CD14-positive monocyte (primary cell): ENCODE measurements at regions not wholly inside any gene's neighbourhood (a gene's known extent, or its start where the extent isn't known, plus 50 kb on each side); places are given as distances from the start of the nearest gene placed in this dataset.

Experiments used
- DNase-seq, 3 donors: peaks; one replicate each; pipeline ENCODE4 v3.0.0-alpha.2; 2011 to 2022
- H2AFZ ChIP-seq: 2 replicates; pipeline ENCODE4 v1.6.0; 2012; ENCODE audit warnings: mild to moderate bottlenecking, low read depth, low read length, inconsistent platforms; ENCODE audit not compliant: insufficient read depth, poor library complexity, severe bottlenecking
- H3K27ac ChIP-seq, 2 donors: 1 replicate in 1 of 2; 2 replicates in 1 of 2; pipeline ENCODE4 v1.5.1; 2012 to 2013; ENCODE audit warnings: low read length in 2 of 2, control low read depth in 1 of 2, inconsistent platforms in 1 of 2, low read depth in 1 of 2, mild to moderate bottlenecking in 1 of 2
- H3K27me3 ChIP-seq, 2 donors: one replicate each; pipeline versions ENCODE4 v1.6.0 to v1.6.1; 2011 to 2013; ENCODE audit warnings: low read length in 2 of 2; ENCODE audit not compliant: control insufficient read depth in 2 of 2, insufficient read depth in 2 of 2
- H3K36me3 ChIP-seq, 2 donors: replicated peaks in 1 of 2; 1 replicate in 1 of 2; 2 replicates in 1 of 2; pipeline versions ENCODE4 v1.5.1 to v1.6.1; 2012 to 2013; ENCODE audit warnings: low read length in 2 of 2, control low read depth in 1 of 2, inconsistent platforms in 1 of 2, mild to moderate bottlenecking in 1 of 2; ENCODE audit not compliant: insufficient read depth in 2 of 2, control insufficient read depth in 1 of 2
- H3K4me1 ChIP-seq, 2 donors: 1 replicate in 1 of 2; 2 replicates in 1 of 2; pipeline versions ENCODE4 v1.5.1 to v1.6.1; 2012 to 2013; ENCODE audit warnings: low read length in 2 of 2, control low read depth in 1 of 2, inconsistent platforms in 1 of 2, mild to moderate bottlenecking in 1 of 2, moderate library complexity in 1 of 2; ENCODE audit not compliant: insufficient read depth in 2 of 2, control insufficient read depth in 1 of 2
- H3K4me2 ChIP-seq: replicated peaks from 2 replicates; pipeline ENCODE3; 2012; ENCODE audit warnings: low read length, moderate library complexity, mild to moderate bottlenecking; ENCODE audit not compliant: poor library complexity, severe bottlenecking; ENCODE audit errors: extremely low read depth
- H3K4me3 ChIP-seq, 3 experiments: fragments of 200-600 bp in 1 of 3; sonication (generic) in 1 of 3; replicated peaks in 1 of 3; 1 replicate in 2 of 3; 2 replicates in 1 of 3; pipeline ENCODE4 v1.5.1; 2011 to 2013; ENCODE audit warnings: low read length in 3 of 3, mild to moderate bottlenecking in 3 of 3, control low read depth in 2 of 3, low read depth in 2 of 3, inconsistent platforms in 1 of 3, moderate library complexity in 1 of 3
- H3K79me2 ChIP-seq: 2 replicates; pipeline ENCODE4 v1.6.0; 2012; ENCODE audit warnings: mild to moderate bottlenecking, control low read depth, inconsistent platforms, low read length, moderate library complexity; ENCODE audit not compliant: insufficient read depth
- H3K9ac ChIP-seq: 2 replicates; pipeline ENCODE4 v1.6.0; 2017; ENCODE audit warnings: low read length, mild to moderate bottlenecking; ENCODE audit not compliant: insufficient read depth, poor library complexity, severe bottlenecking
- H3K9me3 ChIP-seq, 2 donors: replicated peaks in 1 of 2; 1 replicate in 1 of 2; 2 replicates in 1 of 2; pipeline versions ENCODE4 v1.5.1 to v1.6.1; 2012 to 2013; ENCODE audit warnings: low read length in 2 of 2, control low read depth in 1 of 2; ENCODE audit not compliant: control insufficient read depth in 1 of 2, insufficient read depth in 1 of 2
- H4K20me1 ChIP-seq: 2 replicates; pipeline ENCODE4 v1.6.0; 2012; ENCODE audit warnings: mild to moderate bottlenecking, low read length, control low read depth, moderate library complexity; ENCODE audit not compliant: insufficient read depth
- H3K27ac Mint-ChIP-seq, 7 donors: one replicate each; pipeline ENCODE4 v1.8.0; 2020; ENCODE audit warnings: mild to moderate bottlenecking in 7 of 7, mixed read lengths in 7 of 7, moderate library complexity in 6 of 7, inconsistent platforms in 2 of 7
- H3K27me3 Mint-ChIP-seq, 3 donors: one replicate each; pipeline ENCODE4 v1.8.0; 2021 to 2022; ENCODE audit warnings: low read depth in 3 of 3, mild to moderate bottlenecking in 3 of 3, mixed read lengths in 3 of 3, moderate library complexity in 3 of 3, inconsistent platforms in 1 of 3
- H3K36me3 Mint-ChIP-seq, 2 donors: one replicate each; pipeline ENCODE4 v1.8.0; 2020; ENCODE audit warnings: mixed read lengths in 2 of 2, inconsistent platforms in 1 of 2, mild to moderate bottlenecking in 1 of 2
- H3K4me1 Mint-ChIP-seq: one replicate; pipeline ENCODE4 v1.8.0; 2020; ENCODE audit warnings: mild to moderate bottlenecking, mixed read lengths
- H3K4me3 Mint-ChIP-seq, 2 donors: one replicate each; pipeline ENCODE4 v1.8.0; 2020; ENCODE audit warnings: mild to moderate bottlenecking in 2 of 2, mixed read lengths in 2 of 2, moderate library complexity in 1 of 2
- H3K9me3 Mint-ChIP-seq, 7 donors: one replicate each; pipeline ENCODE4 v1.8.0; 2020 to 2022; ENCODE audit warnings: mixed read lengths in 7 of 7, mild to moderate bottlenecking in 6 of 7, moderate library complexity in 6 of 7, inconsistent platforms in 2 of 7
- CTCF ChIP-seq: fragments of 200-600 bp; IDR thresholded peaks from one replicate; pipeline ENCODE4 v1.8.0; 2022; ENCODE audit warnings: antibody characterized with exemption, mild to moderate bottlenecking
- WGBS: methylation state at CpG from one replicate; pipeline ENCODE4 v1.1.5; 2013; ENCODE audit warnings: missing lambda C conversion rate; ENCODE audit not compliant: insufficient coverage; 5-methylcytosine and 5-hydroxymethylcytosine counted together
- intact Hi-C, 2 donors: fragments of 100-400 bp; cut with micrococcal nuclease; formaldehyde crosslinking; loops; one replicate each; pipeline versions ENCODE4 v1.15.0 to v1.15.1; 2023

DNA sequence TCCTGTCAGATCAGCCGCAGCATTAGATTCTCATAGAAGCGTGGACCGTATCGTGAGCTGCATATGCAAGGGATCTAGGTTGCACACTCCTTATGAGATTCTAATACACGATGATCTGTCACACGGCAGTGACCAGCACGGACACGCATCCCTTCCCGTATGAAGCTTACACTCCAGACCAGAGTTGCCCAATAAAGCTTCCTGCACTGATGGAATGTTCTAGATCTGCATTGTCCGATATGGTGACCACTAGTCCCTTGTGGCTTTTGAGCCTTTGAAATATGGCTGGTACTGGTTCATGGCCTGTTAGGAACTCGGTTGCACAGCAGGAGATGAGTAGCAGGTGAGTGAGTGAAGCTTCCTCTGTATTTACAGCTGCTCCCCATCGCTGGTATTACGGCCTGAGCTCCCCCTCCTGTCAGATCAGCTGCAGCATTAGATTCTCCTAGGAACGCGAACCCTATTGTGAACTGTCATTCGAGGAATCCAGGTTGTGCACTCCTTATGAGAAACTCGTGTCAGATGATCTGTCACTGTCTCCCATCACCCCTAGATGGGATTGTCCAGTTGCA, 49.8 kb upstream of the ZCCHC14 start:
- no peak overlapping the region for H3K4me3 ChIP-seq
- intact Hi-C loops: no loop called here
- DNase-seq: no peak
- H3K4me3 Mint-ChIP-seq: no peak overlapping the region
- 85% methylated on average over 16 of the region's 17 CpGs for WGBS
- TF ChIP-seq CTCF: no peak
- no peaks in the 10 kb centered on the region for H4K20me1 ChIP-seq
- H2AFZ ChIP-seq: no peak overlapping the region
- H3K9me3 ChIP-seq: peaks cover 4 to 12% of the 10 kb centered on the region in 2 donors
- peaks cover 0 to 10% of the 10 kb centered on the region in 2 donors for H3K27me3 ChIP-seq
- H3K27ac Mint-ChIP-seq: no peak overlapping the region
- H3K79me2 ChIP-seq: no peaks in the 10 kb centered on the region
- peaks cover 7 to 32% (median 11%) of the 10 kb centered on the region in 7 donors for H3K9me3 Mint-ChIP-seq
- peaks cover 9% of the 10 kb centered on the region for H3K4me1 Mint-ChIP-seq
- no peak overlapping the region for H3K4me2 ChIP-seq
- no peak overlapping the region for H3K9ac ChIP-seq
- H3K36me3 Mint-ChIP-seq: no peaks in the 10 kb centered on the region
- H3K4me1 ChIP-seq: peaks cover 0 to 6% of the 10 kb centered on the region in 2 donors
- no peak overlapping the region for H3K27ac ChIP-seq
- peaks cover 13 to 31% (median 24%) of the 10 kb centered on the region in 3 donors for H3K27me3 Mint-ChIP-seq
- no peaks in the 10 kb centered on the region for H3K36me3 ChIP-seq
